ENCODE measurements at regions not wholly inside any gene's neighbourhood (a gene's known extent, or its start where the extent isn't known, plus 50 kb on each side); places are given as distances from the start of the nearest gene placed in this dataset.

DNA sequence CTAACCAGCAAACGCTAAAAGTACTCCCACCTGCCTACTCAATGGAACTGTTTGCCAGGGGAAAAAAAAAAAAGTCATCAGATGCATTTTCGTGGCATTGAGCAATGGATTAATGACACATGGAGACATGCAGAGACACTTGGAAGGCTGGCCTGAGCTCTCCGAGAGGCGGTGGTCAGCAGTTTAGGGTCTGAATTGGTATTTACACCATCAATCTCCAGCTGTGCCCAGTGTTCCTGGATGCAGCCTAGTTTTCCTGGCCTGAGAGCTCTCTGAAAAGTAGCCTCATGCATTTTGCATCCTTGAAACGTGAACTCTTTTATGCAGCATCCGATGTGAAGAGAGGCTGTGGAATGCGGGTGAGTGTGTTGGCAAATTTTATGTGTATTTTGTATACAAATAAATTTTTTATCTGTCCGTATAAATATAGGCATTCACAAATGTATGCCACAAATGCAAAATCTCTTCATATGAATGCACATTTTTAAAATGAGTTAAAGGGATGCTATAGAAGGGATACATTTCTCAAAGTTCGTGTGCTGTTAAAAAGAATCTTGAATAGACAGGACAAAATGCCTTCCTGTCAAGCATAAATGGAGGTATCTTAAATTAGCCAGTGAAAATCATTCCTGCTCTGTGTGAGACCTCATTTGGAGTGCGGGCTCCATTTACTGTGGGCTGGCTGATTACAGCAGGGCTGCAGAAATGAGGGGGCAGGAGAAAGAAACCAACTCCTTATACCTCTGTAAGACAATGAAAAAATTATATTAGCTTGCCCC is 137.7 kb upstream of the PFKP start:
- TF ChIP-seq, protein P1, sequence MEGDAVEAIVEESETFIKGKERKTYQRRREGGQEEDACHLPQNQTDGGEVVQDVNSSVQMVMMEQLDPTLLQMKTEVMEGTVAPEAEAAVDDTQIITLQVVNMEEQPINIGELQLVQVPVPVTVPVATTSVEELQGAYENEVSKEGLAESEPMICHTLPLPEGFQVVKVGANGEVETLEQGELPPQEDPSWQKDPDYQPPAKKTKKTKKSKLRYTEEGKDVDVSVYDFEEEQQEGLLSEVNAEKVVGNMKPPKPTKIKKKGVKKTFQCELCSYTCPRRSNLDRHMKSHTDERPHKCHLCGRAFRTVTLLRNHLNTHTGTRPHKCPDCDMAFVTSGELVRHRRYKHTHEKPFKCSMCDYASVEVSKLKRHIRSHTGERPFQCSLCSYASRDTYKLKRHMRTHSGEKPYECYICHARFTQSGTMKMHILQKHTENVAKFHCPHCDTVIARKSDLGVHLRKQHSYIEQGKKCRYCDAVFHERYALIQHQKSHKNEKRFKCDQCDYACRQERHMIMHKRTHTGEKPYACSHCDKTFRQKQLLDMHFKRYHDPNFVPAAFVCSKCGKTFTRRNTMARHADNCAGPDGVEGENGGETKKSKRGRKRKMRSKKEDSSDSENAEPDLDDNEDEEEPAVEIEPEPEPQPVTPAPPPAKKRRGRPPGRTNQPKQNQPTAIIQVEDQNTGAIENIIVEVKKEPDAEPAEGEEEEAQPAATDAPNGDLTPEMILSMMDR (conservative IDR thresholded peaks at IDR 0.05): no peak
- no peak for TF ChIP-seq ZFX (IDR thresholded peaks at IDR 0.05)
- no peak overlapping the region for H3K27ac ChIP-seq

DNA sequence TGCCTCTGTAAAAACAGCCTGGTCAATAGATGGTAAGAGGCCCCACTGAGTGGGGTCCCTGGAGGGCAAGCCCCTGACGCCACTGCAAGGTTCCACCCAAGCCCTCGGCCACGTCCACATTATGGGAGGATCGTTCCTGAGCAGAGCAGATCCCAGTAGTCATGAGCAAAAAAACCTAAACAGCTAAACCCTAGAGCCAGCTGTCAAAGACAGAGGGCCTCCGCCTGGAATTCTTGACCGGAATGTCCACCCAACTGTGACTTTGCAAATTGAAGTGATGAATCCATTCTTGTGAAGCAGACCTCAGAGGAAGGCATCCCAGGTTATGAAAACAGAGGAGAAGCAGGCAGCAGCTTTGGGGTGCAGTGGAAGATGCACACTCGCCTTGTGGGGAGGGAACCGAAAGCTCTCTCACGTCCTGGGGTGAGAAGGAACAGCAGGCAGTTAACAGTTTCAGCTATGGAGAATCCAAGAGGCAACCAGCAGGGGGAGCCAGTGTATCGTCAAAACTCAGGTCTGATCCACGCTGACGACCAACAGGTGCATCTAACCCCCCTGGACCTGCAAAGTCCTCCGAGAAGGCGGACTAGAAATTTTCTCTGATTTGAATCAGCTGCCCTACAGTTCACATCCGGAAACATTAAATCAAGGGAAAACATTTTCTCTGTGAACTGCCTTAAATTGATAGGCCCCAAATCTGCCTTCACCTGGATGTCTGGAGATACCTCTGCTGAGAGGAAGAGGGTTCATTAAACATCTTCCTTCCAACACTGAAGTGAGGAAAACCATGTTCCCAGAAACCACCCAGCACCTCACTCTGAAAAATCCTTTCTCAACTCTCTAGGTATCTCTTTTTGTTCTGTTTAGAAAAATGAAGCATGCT is 139.1 kb upstream of the PFKP start:
- TF ChIP-seq, protein P1 (conservative IDR thresholded peaks at IDR 0.05): peak; percentile 88
- no peak for TF ChIP-seq ZFX (IDR thresholded peaks at IDR 0.05)
- H3K27ac ChIP-seq: no peak overlapping the region

DNA sequence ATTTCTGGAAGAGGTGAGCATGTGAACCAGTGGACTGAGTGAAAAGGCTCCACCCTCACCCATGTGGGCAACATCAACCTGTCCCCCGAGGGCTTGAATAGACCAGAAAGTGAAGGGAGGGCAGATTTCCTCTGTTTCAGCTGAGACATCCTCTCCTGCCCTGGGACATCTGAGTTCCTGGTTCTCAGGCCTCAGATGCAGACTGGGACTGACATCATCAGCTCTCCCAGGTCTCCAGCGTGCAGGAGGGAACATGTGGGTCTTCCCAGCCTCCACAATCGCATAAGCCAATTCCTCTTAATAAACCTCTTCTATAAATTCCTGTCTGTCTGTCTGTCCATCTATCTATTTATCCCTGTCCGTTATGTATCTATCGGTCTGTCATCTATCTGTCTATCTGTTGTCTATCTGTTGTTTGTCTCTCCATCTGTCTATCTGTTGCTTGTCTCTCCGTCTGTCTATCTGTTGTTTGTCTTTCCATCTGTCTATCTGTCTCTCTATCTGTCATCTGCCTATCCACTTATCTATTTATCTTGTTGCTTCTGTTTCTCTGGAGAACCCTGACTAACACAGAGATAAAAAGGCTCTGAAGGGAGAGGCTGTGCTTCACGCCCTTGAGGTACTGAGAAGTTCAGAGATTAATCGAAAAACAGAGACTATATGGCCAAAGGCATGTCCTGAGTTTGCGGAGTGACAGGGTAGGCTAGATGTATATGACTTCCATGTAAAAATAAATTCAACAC is 140.3 kb upstream of the PFKP start:
- TF ChIP-seq, protein P1 (conservative IDR thresholded peaks at IDR 0.05): no peak
- TF ChIP-seq ZFX (IDR thresholded peaks at IDR 0.05): no peak
- no peak overlapping the region for H3K27ac ChIP-seq

DNA sequence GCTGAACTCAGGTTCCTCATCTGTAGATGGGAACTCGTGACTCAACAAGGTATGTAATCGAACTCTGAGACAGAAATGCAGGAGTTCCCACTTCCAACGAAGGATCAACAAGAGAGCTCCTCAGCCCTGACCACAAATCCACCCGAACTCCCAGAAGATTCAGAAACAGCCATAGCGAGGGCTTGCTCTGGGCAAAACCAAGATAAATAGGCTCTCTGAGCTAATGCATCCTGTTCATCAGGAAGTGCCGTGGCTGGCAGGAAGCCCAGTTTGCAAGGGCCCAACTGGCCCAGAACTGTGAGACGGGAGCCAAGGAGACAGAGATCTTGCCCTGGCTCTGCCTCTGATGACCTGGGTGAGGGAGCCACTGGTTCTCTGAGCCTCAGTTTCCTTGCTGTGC is 141.7 kb upstream of the PFKP start:
- TF ChIP-seq, protein P1 (conservative IDR thresholded peaks at IDR 0.05): no peak
- TF ChIP-seq ZFX (IDR thresholded peaks at IDR 0.05): no peak
- peak overlapping the region; percentile 43 for H3K27ac ChIP-seq

DNA sequence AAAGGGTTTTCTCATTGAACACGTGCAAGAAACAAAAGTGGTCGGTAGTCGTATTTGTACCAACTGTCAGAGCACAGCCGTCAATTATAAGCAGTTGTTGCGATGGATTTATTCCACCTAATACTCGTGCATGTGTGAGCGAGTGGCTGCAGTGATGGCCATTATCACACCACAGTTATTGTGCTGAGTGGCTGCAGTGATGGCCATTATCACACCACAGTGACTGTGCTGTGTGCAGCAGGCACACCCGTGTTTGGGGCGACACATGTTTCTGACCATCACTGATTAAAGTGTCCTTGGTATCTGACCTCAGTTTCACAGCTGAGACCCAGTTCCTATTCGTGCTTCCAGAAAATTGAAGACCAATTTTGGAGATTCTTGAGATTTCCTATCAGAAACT is 142.9 kb upstream of the PFKP start:
- TF ChIP-seq, protein P1 (conservative IDR thresholded peaks at IDR 0.05): no peak
- no peak for TF ChIP-seq ZFX (IDR thresholded peaks at IDR 0.05)
- no peak overlapping the region for H3K27ac ChIP-seq

DNA sequence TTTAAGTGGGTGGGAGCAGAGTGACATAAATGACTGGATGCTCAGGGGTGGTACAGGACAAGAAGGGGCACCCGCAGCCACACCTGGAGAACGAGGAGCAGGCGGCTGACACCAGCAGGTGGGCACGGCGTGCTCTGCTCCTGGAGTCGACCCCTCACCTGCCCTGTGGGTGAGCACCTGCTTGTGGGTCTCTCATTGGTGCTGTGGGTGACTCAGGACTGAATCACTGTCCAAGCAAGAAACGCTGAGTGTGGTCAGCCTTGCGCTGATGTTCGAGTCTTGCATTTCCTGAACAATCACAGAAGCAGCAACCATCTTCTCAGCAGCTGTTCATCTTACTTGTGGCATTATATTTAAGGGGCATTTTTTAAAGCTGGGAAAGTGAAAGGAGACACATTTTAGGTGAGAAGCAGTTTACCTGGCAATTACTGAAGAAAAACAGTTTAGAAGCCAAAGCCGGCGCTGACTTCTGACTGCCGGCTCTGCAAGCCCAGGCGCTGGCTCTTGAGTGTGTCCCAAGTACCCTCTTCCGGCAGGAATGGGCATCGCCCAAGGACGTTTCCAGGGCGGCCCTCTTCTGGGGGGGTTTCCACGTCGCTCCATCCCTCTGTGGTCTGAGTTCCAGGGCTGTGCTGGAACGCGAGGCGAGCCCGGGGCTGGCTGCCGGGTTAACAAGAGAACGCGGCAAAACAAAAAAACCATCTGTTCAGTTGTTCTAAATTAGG is 145.2 kb upstream of the PFKP start:
- no peak overlapping the region for H3K27ac ChIP-seq
- TF ChIP-seq, protein P1 (conservative IDR thresholded peaks at IDR 0.05): peak; percentile 36
- TF ChIP-seq ZFX (IDR thresholded peaks at IDR 0.05): no peak

Data from C4-2B (cell line).